Cardiac muscle cell (in vitro differentiated cells and primary cell): ENCODE measurements at regions not wholly inside any gene's neighbourhood (a gene's known extent, or its start where the extent isn't known, plus 50 kb on each side); places are given as distances from the start of the nearest gene placed in this dataset.
"Not testable (repeated sequence)": the region's sequence is repeated elsewhere in the genome, so short reads cannot be mapped to it uniquely, and the experiment has no call there.

Source experiments
- DNase-seq, 2 donors: peaks; one replicate each; pipeline versions ENCODE4 v3.0.0 to v3.0.0-alpha.2; 2010 to 2017; ENCODE audit warnings: low read depth in 1 of 2, low spot score in 1 of 2
- H3K27ac ChIP-seq: fragments of 200-600 bp; sonication (generic); 2 replicates; pipeline ENCODE4 v1.5.1; 2016
- H3K27me3 ChIP-seq: fragments of 200-600 bp; sonication (generic); 2 replicates; pipeline ENCODE4 v1.6.0; 2016; ENCODE audit warnings: control low read depth
- H3K36me3 ChIP-seq: fragments of 200-600 bp; sonication (generic); 2 replicates; pipeline ENCODE4 v1.5.1; 2016; ENCODE audit warnings: control low read depth
- H3K4me1 ChIP-seq: fragments of 200-600 bp; sonication (generic); 2 replicates; pipeline ENCODE4 v1.8.1; 2017; ENCODE audit warnings: low read depth, mild to moderate bottlenecking, mixed run types
- H3K4me3 ChIP-seq: fragments of 200-600 bp; sonication (generic); 2 replicates; pipeline ENCODE4 v1.5.1; 2016; ENCODE audit warnings: mild to moderate bottlenecking
- H3K9me3 ChIP-seq: fragments of 200-600 bp; sonication (generic); 2 replicates; pipeline ENCODE4 v1.5.1; 2017; ENCODE audit warnings: low read depth, mild to moderate bottlenecking, control low read depth
- CTCF ChIP-seq: IDR thresholded peaks from 2 replicates; pipeline ENCODE4 v1.5.1; 2012; ENCODE audit warnings: low read depth, mild to moderate bottlenecking, low read length

- no peaks in the 10 kb centered on the region for H3K27me3 ChIP-seq
- H3K9me3 ChIP-seq = no peaks in the 10 kb centered on the region
- DNase-seq = no peak
- no peaks in the 10 kb centered on the region for H3K4me1 ChIP-seq
- no peak overlapping the region for H3K4me3 ChIP-seq
- TF ChIP-seq CTCF = no peak
- H3K36me3 ChIP-seq = no peaks in the 10 kb centered on the region
- no peak overlapping the region for H3K27ac ChIP-seq
Measured at GRCh38 chr3:26292780-26293179, 329.8 kb upstream of the LRRC3B start.

GRCh38 chr3:26293329-26293844 lies 329.2 kb upstream of the LRRC3B start:
- no peak for TF ChIP-seq CTCF
- H3K27me3 ChIP-seq = no peaks in the 10 kb centered on the region
- no peak for DNase-seq
- no peaks in the 10 kb centered on the region for H3K9me3 ChIP-seq
- no peaks in the 10 kb centered on the region for H3K36me3 ChIP-seq
- H3K4me1 ChIP-seq = no peaks in the 10 kb centered on the region
- no peak overlapping the region for H3K27ac ChIP-seq
- H3K4me3 ChIP-seq = no peak overlapping the region

GRCh38 chr3:26307192-26307591 lies 315.4 kb upstream of the LRRC3B start:
- Histone ChIP-seq H3K9me3 (no peaks in the 10 kb centered on the region), H3K27ac (no peak overlapping the region), H3K4me1 (no peaks in the 10 kb centered on the region), H3K4me3 (no peak overlapping the region), H3K36me3 (no peaks in the 10 kb centered on the region), H3K27me3 (no peaks in the 10 kb centered on the region)
- DNase-seq = no peak
- no peak for TF ChIP-seq CTCF

- H3K27ac ChIP-seq = no peak overlapping the region
- no peaks in the 10 kb centered on the region for H3K36me3 ChIP-seq
- H3K4me3 ChIP-seq = no peak overlapping the region
- H3K9me3 ChIP-seq = no peaks in the 10 kb centered on the region
- H3K4me1 ChIP-seq = no peaks in the 10 kb centered on the region
- no peak for DNase-seq
- no peaks in the 10 kb centered on the region for H3K27me3 ChIP-seq
- TF ChIP-seq CTCF = no peak
Measured at GRCh38 chr3:26307787-26308186, 314.8 kb upstream of the LRRC3B start.

- H3K36me3 ChIP-seq = no peaks in the 10 kb centered on the region
- no peaks in the 10 kb centered on the region for H3K27me3 ChIP-seq
- no peaks in the 10 kb centered on the region for H3K9me3 ChIP-seq
- no peak for TF ChIP-seq CTCF
- H3K4me3 ChIP-seq = no peak overlapping the region
- no peaks in the 10 kb centered on the region for H3K4me1 ChIP-seq
- no peak overlapping the region for H3K27ac ChIP-seq
- DNase-seq = no peak
Measured at GRCh38 chr3:26308454-26308853, 314.1 kb upstream of the LRRC3B start.

GRCh38 chr3:26309536-26309935 lies 313.0 kb upstream of the LRRC3B start:
- not testable (repeated sequence) for H3K4me3 ChIP-seq, H3K27me3 ChIP-seq, DNase-seq, H3K36me3 ChIP-seq, H3K9me3 ChIP-seq, H3K27ac ChIP-seq, H3K4me1 ChIP-seq
